Cerebellar nuclear complex (tissue), 1 donor: ENCODE measurements at regions not wholly inside any gene's neighbourhood (a gene's known extent, or its start where the extent isn't known, plus 50 kb on each side); places are given as distances from the start of the nearest gene placed in this dataset.

Experiments used
- DNase-seq, 2 experiments: peaks; one replicate each; lab custom pipeline; 2025; lab: John Stamatoyannopoulos, UW

DNA sequence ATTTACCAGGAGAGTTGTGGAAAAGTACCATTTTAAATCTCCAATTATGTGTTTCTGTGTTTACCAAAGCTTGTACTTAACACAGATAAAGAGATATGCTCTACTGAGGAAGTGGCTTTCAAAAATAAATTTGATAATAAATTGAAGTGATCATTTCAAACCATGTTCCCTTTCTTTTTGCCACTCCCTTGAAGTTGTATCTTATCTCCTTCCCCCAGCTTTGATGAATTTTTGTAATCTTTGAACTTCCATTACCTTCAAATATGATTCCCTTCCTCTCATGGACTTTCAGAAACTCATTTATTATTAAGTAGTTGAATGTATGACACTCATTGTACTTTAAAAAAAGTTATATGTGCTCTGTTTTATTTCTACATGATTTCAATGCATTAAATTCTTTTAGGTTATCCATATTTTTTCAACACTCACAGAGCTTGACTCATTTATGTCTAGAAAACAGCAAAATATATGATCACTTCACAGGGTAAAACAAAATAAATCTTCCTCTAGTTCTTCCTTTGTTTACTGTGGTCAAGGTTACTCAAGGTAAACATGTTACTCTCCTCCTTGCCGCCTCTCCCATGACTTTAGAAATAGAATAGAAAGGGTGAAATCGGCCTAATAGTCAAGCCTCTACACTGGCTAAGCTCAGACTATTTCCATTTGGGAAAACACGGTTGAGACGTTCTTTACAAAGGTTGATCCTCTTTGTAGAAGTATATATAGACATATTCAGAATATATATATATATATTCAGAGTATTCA, 251.2 kb upstream of the SPRY2 start:
- DNase-seq = no peak

GRCh38 chr13:80590551-80590950, 249.6 kb upstream of the SPRY2 start:
- no peak for DNase-seq

- no peak for DNase-seq
Observed at GRCh38 chr13:80586356-80586755, 245.4 kb upstream of the SPRY2 start.

DNA sequence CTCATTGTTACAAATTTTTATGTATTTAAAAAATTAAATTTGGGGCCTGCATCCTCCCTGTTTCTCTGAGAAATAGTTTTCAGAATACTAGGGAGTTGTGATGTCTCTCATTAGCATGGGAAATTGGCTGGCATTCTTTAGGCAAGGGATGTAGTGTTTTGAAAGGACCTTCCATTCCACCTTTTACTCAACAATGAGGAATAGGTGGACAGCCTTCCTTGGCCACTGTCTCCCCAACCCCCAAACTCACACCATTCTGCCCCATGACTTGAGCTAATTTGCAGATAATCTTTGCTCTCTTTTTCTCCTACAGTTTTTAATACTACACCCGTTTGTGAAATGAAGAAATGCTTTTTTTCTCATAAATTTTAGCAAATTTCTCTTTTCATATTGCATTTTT, 244.6 kb upstream of the SPRY2 start:
- DNase-seq = no peak

- DNase-seq = no peak
Observed at GRCh38 chr13:80584785-80585184, 243.9 kb upstream of the SPRY2 start.

GRCh38 chr13:80584306-80584705, 243.4 kb upstream of the SPRY2 start:
- DNase-seq = no peak

GRCh38 chr13:80577926-80578670, 237.2 kb upstream of the SPRY2 start:
- no peak for DNase-seq

DNA sequence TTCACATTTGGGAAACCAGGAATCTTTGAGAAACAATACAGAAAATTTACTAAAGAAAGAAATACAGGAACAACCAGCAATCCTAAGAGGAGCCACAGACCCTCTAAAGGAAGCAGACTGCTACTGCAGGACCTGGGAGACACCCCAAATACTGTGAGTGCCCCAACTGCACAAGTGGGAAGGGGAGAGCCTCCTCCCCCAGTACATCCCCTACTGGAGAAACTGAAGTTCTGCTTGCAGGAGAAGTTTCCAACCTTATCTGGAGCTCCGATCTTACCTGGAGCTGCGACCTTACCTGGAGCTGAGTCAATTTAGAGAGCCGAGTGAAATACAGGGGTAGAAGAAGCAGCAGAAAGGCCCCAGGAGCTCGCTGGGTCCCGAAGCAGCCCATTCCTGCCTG, 236.4 kb upstream of the SPRY2 start:
- DNase-seq = no peak

DNA sequence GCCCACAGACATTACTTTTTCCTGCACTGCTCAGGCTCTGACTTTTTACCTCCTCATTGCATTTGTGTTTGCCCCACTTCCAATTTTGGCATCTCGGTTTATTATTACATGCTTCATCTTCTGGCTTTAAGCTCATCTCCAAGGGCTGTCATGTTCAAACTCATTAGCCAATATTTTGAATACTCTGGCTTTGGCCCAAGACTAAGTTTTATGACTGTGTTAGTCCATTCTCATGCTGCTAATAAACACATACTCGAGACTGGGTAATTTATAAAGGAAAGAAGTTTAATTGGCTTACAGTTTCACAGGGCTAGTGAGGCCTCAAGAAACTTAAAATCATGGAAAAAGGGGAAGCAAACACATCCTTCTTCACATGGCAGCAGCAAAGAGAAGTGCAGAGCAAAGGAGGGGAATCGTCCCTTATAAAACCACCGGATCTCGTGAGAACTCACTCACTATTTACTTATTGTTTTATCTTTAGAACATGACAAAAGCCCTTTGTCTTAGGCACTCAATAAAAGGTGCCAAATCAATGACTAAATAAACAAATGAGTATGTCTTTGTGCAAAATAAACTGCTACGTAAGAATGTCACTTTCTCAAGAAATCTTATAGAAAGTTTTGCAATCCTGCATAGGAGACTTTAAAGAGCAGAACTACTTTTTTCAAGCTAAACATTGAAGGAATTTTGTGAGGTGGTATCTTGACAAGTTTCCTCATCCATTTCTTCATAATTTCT, 233.4 kb upstream of the SPRY2 start:
- DNase-seq = no peak

DNA sequence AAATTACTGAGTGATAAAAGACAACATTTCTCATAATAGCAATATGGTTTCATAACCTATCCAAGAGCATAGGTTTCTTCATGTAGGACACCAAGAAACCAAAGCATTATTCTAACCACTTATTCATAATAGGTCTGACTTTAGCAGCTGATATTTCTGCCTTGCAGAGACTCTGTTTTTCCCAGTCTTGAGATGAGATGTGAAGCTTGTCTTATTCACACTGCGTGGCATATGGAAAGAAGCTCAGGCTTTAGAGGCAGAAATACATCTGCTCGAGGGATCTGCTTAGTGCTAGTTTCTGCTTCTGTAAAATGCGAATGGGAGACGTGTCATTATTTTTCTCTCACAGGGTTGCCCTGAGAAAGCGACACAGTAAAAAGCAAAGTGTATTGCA, 232.0 kb upstream of the SPRY2 start:
- no peak for DNase-seq

DNA sequence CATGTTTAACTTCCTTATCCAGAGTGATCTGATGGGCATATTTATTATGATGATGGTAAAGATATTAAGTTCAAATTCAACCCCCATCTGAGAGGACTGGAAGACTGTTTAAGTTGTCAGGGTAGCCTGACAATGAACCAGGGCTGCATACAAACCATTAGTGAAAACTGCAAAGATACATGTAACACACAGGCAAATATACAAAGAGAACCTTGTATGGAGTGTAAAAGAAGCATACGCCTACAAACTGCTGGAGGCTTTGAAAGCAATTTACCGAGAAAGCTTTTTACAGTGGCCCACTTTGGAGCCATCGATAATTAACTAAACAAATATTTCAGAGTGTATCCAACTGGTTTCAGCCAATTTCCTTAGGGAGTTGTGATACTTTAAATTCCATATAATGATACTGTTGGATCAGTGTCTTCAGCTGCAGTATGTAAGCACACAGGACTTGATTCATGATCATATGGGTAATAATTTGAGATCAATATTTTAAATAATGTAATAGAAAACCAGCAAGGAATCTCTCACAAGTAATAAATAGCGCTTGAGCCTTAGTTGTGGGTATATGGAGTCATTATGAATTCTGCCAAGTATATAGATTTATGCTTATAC, 231.5 kb upstream of the SPRY2 start:
- DNase-seq = no peak

DNA sequence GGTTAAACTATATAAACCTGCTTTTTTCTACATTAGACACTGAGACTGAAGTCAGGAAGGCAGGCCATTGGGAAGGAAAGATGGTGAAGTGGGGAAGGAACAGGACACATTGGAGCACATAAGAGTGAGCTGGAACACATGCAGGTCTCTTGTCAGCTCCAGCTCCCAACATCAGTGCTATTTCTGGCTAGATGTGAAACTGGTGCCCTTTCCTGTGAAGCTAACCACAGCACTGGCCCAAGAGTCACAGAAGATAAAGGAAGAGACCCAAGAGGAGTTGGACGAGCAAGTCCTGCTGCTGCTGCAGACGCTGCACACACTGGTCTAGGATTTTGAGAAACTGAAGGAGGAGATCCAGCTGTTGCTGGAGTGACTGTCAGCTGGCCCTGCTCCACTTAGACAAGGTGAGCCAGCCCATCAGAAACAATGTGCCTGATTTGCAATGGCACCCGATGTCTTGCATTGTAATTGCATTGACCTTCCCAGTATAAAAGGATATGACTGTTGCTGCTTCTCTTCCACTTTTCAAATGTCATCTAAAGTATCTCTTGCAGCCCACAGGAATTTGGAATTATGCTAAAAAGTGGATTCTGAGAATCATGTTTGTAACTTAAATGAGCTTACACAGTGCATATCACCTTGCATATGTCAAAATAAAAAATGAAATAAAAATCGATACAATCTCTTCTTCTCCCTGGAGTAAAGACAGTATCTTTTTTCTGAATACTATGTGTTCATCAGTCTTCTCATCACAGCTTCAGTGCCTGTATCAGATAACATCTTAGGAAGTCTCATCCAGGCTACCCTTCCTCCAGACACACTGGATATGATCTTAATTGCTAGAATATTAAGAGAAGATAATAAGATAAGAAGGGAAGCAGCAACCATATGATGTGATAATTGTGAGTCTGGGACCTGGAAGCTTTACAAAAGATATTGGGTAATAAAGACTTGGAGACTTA, 230.7 kb upstream of the SPRY2 start:
- no peak for DNase-seq

GRCh38 chr13:80563439-80563838, 222.5 kb upstream of the SPRY2 start:
- DNase-seq = no peak

GRCh38 chr13:80562433-80563156, 221.7 kb upstream of the SPRY2 start:
- peak in 1 of 2 experiments; percentile 55 for DNase-seq

DNA sequence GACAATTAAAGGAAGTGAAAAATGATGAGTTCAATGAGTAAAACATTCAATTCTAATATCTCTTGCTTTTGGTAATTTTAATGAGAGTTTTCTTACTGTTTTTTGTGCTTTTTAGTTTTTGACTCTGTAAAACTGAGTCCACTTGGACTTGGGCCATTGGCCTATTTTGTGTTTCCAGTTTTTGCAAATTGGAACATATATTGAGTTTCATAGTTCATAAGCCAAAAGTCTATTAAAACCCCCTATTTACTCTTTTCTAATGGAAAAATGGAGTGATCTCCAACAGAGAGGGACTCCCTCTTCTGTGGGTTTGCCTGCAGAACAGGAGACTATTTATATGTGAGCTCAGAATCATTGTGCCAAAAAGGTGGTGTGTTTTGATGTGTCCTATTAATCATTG, 219.7 kb upstream of the SPRY2 start:
- no peak for DNase-seq

GRCh38 chr13:80559944-80560343, 219.0 kb upstream of the SPRY2 start:
- DNase-seq = no peak

- no peak for DNase-seq
Observed at GRCh38 chr13:80558074-80558473, 217.1 kb upstream of the SPRY2 start.

DNA sequence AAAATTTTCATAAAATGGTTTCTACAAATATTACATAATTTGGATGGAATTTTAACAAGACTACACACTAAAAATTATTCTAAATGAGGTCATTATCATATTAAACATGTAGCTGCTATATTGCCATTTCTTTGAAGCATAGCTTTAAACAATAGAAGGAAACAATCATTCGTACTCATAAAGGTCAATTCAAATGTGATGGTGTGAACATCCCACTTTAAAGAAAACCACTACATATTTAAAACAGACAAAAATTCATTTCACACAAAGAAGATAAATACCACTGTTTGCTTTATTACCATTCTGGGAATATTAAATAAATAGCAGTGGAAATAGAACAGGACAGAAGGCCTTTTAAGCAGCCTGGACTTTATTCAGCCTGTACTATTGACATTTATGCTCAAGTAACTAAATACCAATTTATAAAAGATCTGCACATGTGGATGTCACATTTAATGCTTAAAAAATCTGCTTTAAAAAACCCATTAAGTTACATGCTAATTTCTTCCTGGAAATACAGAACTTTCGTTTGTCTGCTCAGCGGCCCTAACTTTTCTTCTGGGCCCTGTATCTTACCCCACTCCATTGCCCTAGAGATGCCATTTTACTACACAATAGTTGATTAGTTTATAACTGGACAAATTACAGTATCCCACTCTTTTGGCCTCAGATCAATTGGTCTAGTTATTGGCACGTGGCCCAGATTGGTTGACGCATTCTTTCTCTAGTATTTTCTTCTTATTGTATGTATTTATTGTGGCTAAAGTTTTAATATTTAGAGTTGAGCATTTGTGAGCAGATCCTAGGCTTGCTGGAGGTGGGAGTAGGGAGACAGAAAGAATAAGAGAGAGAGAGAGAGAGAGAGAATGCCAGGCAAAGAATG, 215.1 kb upstream of the SPRY2 start:
- no peak for DNase-seq

DNA sequence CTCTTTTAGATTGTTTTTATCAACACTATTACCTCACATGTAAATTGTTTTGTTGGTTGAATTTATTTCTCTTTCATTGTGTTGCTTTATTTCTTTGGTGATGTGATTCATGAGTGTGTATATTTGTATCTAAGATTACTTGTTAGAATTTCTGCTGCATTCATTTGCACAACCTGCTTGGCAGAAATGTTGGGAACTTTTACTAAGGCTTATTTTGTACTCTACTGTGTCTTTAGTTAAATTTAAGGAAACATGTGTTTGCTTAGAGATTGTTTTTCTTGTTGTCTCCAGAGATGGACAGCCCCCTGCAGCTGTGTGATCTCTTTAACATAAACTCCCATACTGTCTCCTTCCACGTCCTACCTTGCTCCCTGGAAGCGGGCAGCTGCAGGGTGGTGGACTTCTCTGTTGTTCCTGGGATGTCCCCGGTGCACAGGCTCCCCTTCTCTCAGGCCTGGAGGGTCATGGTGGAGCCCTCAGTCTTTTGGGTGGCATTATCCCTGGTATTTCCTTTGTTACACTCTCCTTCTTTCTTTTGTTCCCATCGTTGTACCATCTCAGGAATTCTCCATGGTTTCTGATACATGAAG, 212.0 kb upstream of the SPRY2 start:
- DNase-seq = no peak
